ENCODE measurements at regions not wholly inside any gene's neighbourhood (a gene's known extent, or its start where the extent isn't known, plus 50 kb on each side); places are given as distances from the start of the nearest gene placed in this dataset.

GRCh38 chr14:76551906-76552305, 176.0 kb downstream of the ESRRB start:
- Histone ChIP-seq H3K9me3 (ENCODE audit: control insufficient read depth, low read length) (no peaks in the 10 kb centered on the region), H3K36me3 (ENCODE audit: control insufficient read depth, insufficient read depth, low read length) (no peaks in the 10 kb centered on the region), H3K4me3 (ENCODE audit: insufficient read depth, low read depth, low read length, poor library complexity, severe bottlenecking) (no peak overlapping the region), H3K4me1 (ENCODE audit: control insufficient read depth, insufficient read depth, low read length, poor library complexity, severe bottlenecking) (no peaks in the 10 kb centered on the region), H3K27me3 (replicated peaks; ENCODE audit: control insufficient read depth, insufficient read depth, low read length, poor library complexity, severe bottlenecking) (no peaks in the 10 kb centered on the region), H3K27ac (ENCODE audit: insufficient read depth, low read length, poor library complexity, severe bottlenecking) (no peak overlapping the region)
- no peak for DNase-seq

- Histone ChIP-seq H3K27me3 (replicated peaks; ENCODE audit: control insufficient read depth, insufficient read depth, low read length, poor library complexity, severe bottlenecking) (no peaks in the 10 kb centered on the region), H3K9me3 (ENCODE audit: control insufficient read depth, low read length) (no peaks in the 10 kb centered on the region), H3K4me1 (ENCODE audit: control insufficient read depth, insufficient read depth, low read length, poor library complexity, severe bottlenecking) (no peaks in the 10 kb centered on the region), H3K36me3 (ENCODE audit: control insufficient read depth, insufficient read depth, low read length) (no peaks in the 10 kb centered on the region), H3K4me3 (ENCODE audit: insufficient read depth, low read depth, low read length, poor library complexity, severe bottlenecking) (no peak overlapping the region), H3K27ac (ENCODE audit: insufficient read depth, low read length, poor library complexity, severe bottlenecking) (no peak overlapping the region)
- DNase-seq: no peak
Observed at GRCh38 chr14:76564471-76565422, 188.8 kb downstream of the ESRRB start.

GRCh38 chr14:76566439-76566838, 190.5 kb downstream of the ESRRB start:
- H3K9me3 ChIP-seq (ENCODE audit: control insufficient read depth, low read length): no peaks in the 10 kb centered on the region
- H3K27me3 ChIP-seq (replicated peaks; ENCODE audit: control insufficient read depth, insufficient read depth, low read length, poor library complexity, severe bottlenecking): no peaks in the 10 kb centered on the region
- DNase-seq: no peak
- H3K4me3 ChIP-seq (ENCODE audit: insufficient read depth, low read depth, low read length, poor library complexity, severe bottlenecking): no peak overlapping the region
- H3K27ac ChIP-seq (ENCODE audit: insufficient read depth, low read length, poor library complexity, severe bottlenecking): no peak overlapping the region
- no peaks in the 10 kb centered on the region for H3K4me1 ChIP-seq (ENCODE audit: control insufficient read depth, insufficient read depth, low read length, poor library complexity, severe bottlenecking)
- H3K36me3 ChIP-seq (ENCODE audit: control insufficient read depth, insufficient read depth, low read length): no peaks in the 10 kb centered on the region

- H3K27me3 ChIP-seq (replicated peaks; ENCODE audit: control insufficient read depth, insufficient read depth, low read length, poor library complexity, severe bottlenecking): no peaks in the 10 kb centered on the region
- no peaks in the 10 kb centered on the region for H3K4me1 ChIP-seq (ENCODE audit: control insufficient read depth, insufficient read depth, low read length, poor library complexity, severe bottlenecking)
- H3K4me3 ChIP-seq (ENCODE audit: insufficient read depth, low read depth, low read length, poor library complexity, severe bottlenecking): no peak overlapping the region
- H3K36me3 ChIP-seq (ENCODE audit: control insufficient read depth, insufficient read depth, low read length): no peaks in the 10 kb centered on the region
- DNase-seq: no peak
- H3K9me3 ChIP-seq (ENCODE audit: control insufficient read depth, low read length): no peaks in the 10 kb centered on the region
- H3K27ac ChIP-seq (ENCODE audit: insufficient read depth, low read length, poor library complexity, severe bottlenecking): no peak overlapping the region
Observed at GRCh38 chr14:76574416-76575095, 186.7 kb upstream of the VASH1 start.

DNA sequence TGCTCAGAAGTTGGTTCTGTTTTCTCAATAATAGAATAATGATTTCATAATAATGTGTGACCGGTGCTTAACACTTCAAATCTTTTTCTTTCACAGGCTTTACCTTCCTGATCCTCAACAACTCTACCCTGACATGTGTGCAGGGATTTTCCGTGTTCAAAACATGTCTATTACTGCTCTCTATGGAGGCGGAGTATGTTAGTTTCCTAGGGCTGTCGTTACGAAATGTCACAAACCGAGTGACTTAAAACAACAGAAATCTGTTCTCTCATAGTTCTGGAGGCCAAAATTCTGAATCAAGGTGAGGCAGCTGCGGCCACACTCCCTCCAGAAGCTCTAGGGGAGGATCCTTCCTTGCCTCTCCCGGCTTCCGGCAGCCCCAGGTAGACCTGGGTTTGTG, 186.2 kb upstream of the VASH1 start:
- Histone ChIP-seq H3K27me3 (replicated peaks; ENCODE audit: control insufficient read depth, insufficient read depth, low read length, poor library complexity, severe bottlenecking) (no peaks in the 10 kb centered on the region), H3K9me3 (ENCODE audit: control insufficient read depth, low read length) (no peaks in the 10 kb centered on the region), H3K27ac (ENCODE audit: insufficient read depth, low read length, poor library complexity, severe bottlenecking) (no peak overlapping the region), H3K36me3 (ENCODE audit: control insufficient read depth, insufficient read depth, low read length) (no peaks in the 10 kb centered on the region), H3K4me1 (ENCODE audit: control insufficient read depth, insufficient read depth, low read length, poor library complexity, severe bottlenecking) (no peaks in the 10 kb centered on the region), H3K4me3 (ENCODE audit: insufficient read depth, low read depth, low read length, poor library complexity, severe bottlenecking) (no peak overlapping the region)
- no peak for DNase-seq

- no peak overlapping the region for H3K27ac ChIP-seq (ENCODE audit: insufficient read depth, low read length, poor library complexity, severe bottlenecking)
- no peak overlapping the region for H3K4me3 ChIP-seq (ENCODE audit: insufficient read depth, low read depth, low read length, poor library complexity, severe bottlenecking)
- DNase-seq: no peak
- no peaks in the 10 kb centered on the region for H3K9me3 ChIP-seq (ENCODE audit: control insufficient read depth, low read length)
- H3K27me3 ChIP-seq (replicated peaks; ENCODE audit: control insufficient read depth, insufficient read depth, low read length, poor library complexity, severe bottlenecking): no peaks in the 10 kb centered on the region
- no peaks in the 10 kb centered on the region for H3K4me1 ChIP-seq (ENCODE audit: control insufficient read depth, insufficient read depth, low read length, poor library complexity, severe bottlenecking)
- H3K36me3 ChIP-seq (ENCODE audit: control insufficient read depth, insufficient read depth, low read length): no peaks in the 10 kb centered on the region
Observed at GRCh38 chr14:76576047-76576741, 185.1 kb upstream of the VASH1 start.

- DNase-seq: no peak
- H3K4me1 ChIP-seq (ENCODE audit: control insufficient read depth, insufficient read depth, low read length, poor library complexity, severe bottlenecking): no peaks in the 10 kb centered on the region
- H3K27me3 ChIP-seq (replicated peaks; ENCODE audit: control insufficient read depth, insufficient read depth, low read length, poor library complexity, severe bottlenecking): no peaks in the 10 kb centered on the region
- no peak overlapping the region for H3K4me3 ChIP-seq (ENCODE audit: insufficient read depth, low read depth, low read length, poor library complexity, severe bottlenecking)
- H3K27ac ChIP-seq (ENCODE audit: insufficient read depth, low read length, poor library complexity, severe bottlenecking): no peak overlapping the region
- H3K9me3 ChIP-seq (ENCODE audit: control insufficient read depth, low read length): no peaks in the 10 kb centered on the region
- no peaks in the 10 kb centered on the region for H3K36me3 ChIP-seq (ENCODE audit: control insufficient read depth, insufficient read depth, low read length)
Observed at GRCh38 chr14:76577090-76577489, 184.2 kb upstream of the VASH1 start.

DNA sequence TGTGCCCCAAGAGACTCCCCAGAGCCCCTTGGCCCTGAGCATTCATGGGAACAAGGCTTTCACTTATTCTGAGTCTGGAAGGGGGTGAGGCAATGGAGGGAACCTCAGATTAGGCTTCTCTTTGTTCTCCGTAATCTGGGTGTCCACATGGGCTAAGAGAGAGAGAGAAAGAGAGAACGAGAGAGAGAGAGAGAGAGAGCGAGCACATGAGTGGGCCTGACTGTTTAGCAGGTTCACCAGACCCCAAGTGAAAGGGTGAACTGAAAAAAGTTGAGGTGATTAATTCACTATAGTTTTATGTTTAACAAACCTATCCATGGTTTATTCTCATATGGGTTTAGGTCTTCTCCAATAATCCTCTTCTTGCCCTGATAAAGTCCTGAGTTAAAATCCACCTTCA, 183.4 kb upstream of the VASH1 start:
- Histone ChIP-seq H3K27me3 (replicated peaks; ENCODE audit: control insufficient read depth, insufficient read depth, low read length, poor library complexity, severe bottlenecking) (no peaks in the 10 kb centered on the region), H3K27ac (ENCODE audit: insufficient read depth, low read length, poor library complexity, severe bottlenecking) (no peak overlapping the region), H3K4me3 (ENCODE audit: insufficient read depth, low read depth, low read length, poor library complexity, severe bottlenecking) (no peak overlapping the region), H3K9me3 (ENCODE audit: control insufficient read depth, low read length) (no peaks in the 10 kb centered on the region), H3K4me1 (ENCODE audit: control insufficient read depth, insufficient read depth, low read length, poor library complexity, severe bottlenecking) (no peaks in the 10 kb centered on the region), H3K36me3 (ENCODE audit: control insufficient read depth, insufficient read depth, low read length) (no peaks in the 10 kb centered on the region)
- no peak for DNase-seq

- Histone ChIP-seq H3K9me3 (ENCODE audit: control insufficient read depth, low read length) (no peaks in the 10 kb centered on the region), H3K36me3 (ENCODE audit: control insufficient read depth, insufficient read depth, low read length) (no peaks in the 10 kb centered on the region), H3K4me1 (ENCODE audit: control insufficient read depth, insufficient read depth, low read length, poor library complexity, severe bottlenecking) (no peaks in the 10 kb centered on the region), H3K27me3 (replicated peaks; ENCODE audit: control insufficient read depth, insufficient read depth, low read length, poor library complexity, severe bottlenecking) (no peaks in the 10 kb centered on the region), H3K27ac (ENCODE audit: insufficient read depth, low read length, poor library complexity, severe bottlenecking) (no peak overlapping the region), H3K4me3 (ENCODE audit: insufficient read depth, low read depth, low read length, poor library complexity, severe bottlenecking) (no peak overlapping the region)
- DNase-seq: no peak
Observed at GRCh38 chr14:76580399-76580798, 180.9 kb upstream of the VASH1 start.

DNA sequence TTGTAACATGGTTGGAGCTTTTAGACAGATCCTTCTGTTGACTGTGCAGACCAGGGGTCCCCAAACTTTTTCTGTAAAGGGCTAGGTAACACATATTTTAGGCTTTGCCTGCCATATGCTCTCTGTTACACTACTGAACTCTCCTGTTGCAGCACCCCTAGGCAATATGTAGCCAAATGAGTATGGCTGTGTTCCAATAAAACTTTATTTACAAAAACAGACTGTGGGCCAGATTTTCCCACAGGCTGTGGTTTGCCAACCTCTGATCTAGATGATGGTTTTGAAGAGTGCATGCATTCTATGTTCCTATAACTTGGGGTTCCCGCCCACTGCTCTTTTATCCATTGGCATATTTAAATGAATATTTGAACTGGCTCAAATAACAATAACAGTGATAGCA, 180.3 kb upstream of the VASH1 start:
- Histone ChIP-seq H3K36me3 (ENCODE audit: control insufficient read depth, insufficient read depth, low read length) (no peaks in the 10 kb centered on the region), H3K4me1 (ENCODE audit: control insufficient read depth, insufficient read depth, low read length, poor library complexity, severe bottlenecking) (no peaks in the 10 kb centered on the region), H3K27ac (ENCODE audit: insufficient read depth, low read length, poor library complexity, severe bottlenecking) (no peak overlapping the region), H3K27me3 (replicated peaks; ENCODE audit: control insufficient read depth, insufficient read depth, low read length, poor library complexity, severe bottlenecking) (no peaks in the 10 kb centered on the region), H3K4me3 (ENCODE audit: insufficient read depth, low read depth, low read length, poor library complexity, severe bottlenecking) (no peak overlapping the region), H3K9me3 (ENCODE audit: control insufficient read depth, low read length) (no peaks in the 10 kb centered on the region)
- DNase-seq: no peak
